Eye (tissue), 1 donor: ENCODE measurements at regions not wholly inside any gene's neighbourhood (a gene's known extent, or its start where the extent isn't known, plus 50 kb on each side); places are given as distances from the start of the nearest gene placed in this dataset.

Experiments used
- DNase-seq: peaks from one replicate; pipeline ENCODE4 v3.0.0-alpha.2; 2015

DNA sequence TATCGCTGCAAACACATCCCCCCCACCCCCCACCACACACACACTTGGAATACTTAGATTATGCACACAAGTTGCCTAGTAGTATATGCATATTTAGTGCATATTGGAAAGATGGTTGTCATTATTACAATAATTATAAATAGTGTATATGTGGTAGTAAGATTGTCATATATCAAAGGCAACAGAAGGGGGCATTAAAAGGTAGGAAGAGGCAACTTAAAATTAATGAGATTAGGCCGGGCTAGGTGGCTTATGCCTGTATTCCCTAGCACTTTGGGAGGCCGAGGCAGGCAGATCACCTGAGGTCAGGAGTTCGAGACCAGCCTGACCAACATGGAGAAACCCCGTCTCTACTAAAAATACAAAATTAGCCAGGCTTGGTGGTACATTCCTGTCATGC, 52.1 kb downstream of the GSC start:
- no peak for DNase-seq

DNA sequence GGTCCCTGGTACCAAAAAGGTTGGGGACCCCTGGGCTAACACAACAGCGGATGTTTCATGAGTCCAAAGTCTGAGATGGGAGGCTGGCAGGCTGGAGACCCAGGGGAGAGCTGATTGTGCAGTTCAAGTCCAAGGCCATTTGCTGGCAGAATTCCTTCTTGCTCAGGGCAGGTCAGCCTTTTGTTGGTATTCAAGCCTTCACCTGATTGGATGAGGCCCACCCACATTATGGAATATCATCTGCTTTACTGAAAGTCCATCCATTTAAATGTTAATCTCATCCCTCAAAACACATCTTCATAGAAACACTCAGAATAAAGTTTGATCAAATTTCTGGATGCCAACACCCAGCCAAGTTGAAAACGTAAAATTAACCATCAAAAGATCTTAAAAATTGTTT, 52.9 kb downstream of the GSC start:
- no peak for DNase-seq

DNA sequence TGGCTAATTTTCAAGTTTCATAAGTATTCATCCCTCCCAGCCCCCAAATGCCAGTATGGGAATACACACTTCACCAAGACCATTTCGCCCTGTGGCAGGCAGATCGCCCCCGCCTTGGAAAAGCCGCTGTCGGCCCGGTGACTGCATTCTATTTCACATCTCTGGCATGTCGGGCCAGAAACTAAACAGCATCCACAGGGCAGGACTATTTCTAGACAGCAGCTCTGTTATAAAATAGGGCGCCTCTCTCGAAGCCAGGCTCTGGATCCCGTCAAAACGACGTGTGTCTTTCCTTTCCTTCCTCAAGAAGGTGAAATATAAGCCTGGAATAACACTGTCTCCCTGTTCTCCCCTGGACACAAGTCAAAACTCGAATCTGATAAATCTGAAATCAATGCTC, 56.8 kb downstream of the GSC start:
- DNase-seq: no peak

DNA sequence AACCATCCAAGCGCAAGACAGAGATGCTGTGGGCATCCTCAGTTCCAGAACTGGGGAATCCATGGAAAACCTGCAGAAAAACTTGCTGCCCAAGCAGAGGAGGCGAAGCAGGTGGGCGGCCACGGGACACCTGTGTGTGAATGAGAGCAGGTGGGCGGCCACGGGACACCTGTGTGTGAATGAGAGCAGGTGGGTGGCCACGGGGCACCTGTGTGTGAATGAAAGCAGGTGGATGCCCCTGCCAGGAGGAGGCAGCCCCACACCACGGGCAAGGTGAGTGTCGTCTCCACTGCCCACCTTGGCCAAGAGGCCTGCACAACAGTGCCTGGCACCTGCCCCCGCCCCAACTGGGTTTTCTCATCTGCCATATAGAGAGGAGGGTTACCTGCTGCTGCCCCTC, 59.2 kb downstream of the GSC start:
- no peak for DNase-seq

DNA sequence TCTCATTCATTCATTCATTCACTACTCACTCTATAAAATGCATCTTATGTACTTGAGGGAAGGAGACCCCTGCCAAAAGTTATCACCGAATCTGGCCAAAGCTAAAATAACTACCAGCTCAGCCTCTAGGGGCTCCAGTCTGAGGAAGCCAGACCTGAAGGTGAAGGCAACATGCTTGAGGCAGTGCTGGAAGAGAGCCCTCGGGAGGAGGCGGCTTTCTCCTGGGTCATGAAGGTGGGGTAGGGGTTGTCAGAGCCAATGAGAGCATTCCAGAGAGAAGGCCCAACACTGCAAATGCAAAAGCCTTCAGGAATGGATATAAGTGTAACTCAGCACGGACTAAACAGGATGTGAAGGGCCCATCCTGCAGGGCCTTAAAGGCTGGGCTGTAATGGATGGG, 62.4 kb downstream of the GSC start:
- DNase-seq: no peak

DNA sequence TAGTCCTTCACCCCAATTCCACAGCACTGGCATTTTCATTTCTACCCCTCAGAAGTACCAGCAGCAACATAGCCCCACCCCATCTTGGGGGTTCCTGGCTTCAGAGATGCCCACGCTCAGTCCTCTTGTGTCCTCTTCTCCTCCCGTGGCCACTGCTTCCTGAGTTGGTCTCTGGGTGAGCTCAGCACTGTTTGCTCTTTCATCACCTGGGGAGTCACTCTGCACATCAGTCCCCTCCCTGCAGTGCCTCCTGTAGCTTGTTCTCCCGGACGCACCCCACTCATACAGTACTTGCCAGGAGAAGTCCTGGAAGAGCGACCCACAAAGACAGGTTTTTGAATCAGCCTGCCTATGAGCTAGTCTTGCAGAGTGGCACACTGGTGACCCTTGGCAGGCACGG, 63.8 kb downstream of the GSC start:
- DNase-seq: no peak

DNA sequence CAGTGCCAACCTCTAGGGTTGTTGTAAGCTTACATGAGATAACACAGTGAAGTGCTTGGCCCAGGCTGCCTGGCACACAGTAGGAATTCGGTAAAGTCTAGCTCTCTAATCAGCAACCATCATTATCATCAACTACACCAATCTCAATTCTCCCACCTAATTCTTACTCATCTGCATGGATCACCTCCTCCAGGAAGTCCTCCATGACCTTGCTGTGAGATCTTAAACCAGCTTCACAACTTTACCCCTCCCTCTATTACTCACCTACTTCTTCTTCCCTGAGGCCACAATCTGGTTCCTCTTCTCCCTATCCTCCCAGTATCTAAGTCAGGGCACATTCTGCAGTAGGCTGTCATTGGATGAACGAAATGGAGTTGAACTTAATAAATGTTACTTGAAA, 67.3 kb downstream of the GSC start:
- no peak for DNase-seq

DNA sequence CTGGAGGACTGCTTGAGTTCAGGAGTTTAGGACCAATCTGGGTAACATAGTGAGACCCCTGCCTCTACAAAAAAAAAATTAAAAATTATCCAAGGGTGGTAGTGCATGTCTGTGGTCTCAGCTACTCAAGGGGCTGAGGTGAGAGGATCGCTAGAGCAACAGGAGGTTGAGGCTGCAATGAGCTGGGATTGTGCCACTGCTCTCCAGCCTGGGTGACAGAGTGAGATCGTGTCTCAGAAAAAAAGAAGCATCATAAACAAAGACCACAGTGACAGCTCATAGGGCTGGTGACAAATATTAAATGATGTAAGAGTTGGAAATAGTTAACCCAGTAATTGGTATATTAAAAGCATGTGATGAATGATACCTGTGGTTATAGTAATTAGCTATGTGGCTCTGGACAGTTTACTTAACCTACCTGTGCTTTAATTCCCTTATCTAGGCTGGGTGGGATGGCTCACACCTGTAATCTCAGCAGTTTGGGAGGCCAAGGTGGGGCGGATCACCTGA, 68.0 kb downstream of the GSC start:
- no peak for DNase-seq

DNA sequence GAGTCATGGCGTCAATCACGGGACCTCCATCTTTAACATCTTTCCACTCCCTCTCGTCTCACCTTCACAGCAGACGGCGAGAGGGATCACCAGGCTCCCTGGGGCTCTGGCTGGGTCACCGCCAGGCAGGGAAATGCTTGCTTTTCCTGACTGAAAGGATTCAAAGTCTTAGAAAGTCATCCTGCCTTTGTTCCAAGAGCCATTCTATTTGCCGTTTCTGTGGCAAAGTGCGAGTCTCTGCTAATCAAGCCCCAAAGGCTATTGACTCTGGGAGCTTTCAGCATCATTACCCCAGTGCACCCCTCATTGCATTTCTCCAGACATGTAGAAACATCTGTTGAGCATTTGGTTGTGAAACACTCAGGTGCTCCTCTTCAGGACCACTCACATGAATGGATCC, 69.6 kb downstream of the GSC start:
- DNase-seq: no peak

DNA sequence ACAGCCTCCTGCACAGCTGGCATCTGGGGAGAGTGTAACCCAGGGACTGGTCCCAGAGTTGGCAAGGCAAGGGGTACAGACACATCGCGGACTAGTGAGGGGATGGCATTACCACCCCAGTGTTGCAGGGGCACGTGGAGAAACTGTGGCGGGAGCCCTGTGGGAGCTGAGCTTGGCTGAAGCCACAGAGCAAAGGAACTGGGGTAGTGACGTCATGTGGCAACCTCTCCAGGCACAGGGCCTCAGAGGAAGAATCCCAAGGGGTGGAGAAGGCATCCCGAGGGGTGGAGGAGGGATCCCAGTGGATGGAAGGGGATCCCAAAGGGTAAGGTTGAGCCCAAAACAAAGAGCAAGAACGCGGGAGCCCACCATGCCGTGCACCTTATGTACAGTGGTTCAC, 70.1 kb downstream of the GSC start:
- DNase-seq: no peak

DNA sequence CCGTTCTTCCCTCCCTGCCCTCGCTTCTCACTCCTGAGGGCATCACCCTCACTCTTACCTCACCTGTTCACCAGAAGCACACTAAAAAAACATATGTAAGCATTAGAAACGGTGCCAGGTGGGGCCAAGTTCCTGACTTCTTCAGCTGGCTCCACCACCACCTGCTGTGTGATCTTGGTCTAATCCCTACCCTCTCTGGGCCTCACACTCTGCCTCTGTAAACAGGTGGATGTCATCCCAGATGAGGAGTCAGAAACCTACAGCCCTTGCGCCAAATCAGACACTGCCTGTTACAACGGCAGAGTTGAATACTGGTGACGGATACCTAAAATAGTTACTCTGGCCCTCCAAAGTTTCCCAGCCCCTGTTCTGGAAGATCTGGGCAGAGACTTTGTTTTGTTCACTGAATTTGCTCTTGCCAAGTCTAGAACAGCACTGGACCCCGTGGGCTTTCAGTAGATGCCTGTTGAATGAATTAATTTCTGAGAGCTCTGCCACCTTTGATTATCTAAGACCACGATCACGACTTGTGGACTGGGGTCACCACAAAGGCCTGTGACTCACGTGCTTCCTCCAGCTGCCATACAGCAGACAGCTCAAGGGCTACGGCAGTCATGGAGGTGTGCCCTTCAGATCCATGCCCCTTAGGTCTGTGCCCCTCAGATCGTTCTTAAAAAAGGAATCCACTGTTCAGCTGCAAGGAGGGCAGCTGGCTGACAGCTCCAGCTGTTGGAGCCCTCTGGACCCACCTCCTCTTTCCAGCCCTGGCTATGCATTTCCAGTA, 71.9 kb downstream of the GSC start:
- DNase-seq: no peak

DNA sequence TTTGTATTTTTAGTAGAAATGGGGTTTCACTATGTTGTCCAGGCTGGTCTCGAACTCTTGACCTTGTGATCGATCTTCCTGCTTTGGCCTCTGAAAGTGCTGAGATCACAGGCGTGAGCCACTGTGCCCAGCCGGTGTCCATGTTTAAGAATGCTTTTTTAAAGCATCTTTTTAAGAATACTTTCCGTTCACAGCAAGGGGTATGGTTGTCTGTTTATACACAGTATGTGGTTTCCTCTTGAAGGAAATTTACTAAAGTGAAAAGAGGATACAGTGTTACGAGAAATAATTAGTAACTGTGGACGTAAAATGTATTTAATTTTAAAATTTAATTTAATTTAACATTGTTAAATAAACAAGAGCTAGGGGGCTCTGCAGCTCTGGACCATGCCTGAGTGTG, 73.4 kb downstream of the GSC start:
- DNase-seq: no peak

DNA sequence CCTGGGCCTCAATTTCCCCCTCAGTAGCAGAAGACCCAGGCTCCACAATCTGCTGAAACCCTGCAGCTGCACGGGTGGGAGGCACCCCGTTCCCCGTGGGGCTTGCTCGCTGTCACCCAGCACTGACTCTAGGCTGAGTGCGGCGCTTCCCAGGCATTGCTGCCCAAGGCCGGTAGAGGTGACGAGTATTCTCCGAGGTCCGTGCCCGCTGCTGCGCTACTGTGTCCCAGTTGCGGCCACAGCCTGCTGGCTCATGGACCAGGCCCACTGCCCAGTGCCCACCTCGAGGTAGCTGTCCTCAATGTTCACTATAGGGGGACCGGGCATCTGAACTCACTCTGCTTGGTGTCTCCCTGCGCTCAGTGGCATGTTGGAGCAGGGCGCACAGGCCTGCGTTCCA, 74.7 kb downstream of the GSC start:
- no peak for DNase-seq

DNA sequence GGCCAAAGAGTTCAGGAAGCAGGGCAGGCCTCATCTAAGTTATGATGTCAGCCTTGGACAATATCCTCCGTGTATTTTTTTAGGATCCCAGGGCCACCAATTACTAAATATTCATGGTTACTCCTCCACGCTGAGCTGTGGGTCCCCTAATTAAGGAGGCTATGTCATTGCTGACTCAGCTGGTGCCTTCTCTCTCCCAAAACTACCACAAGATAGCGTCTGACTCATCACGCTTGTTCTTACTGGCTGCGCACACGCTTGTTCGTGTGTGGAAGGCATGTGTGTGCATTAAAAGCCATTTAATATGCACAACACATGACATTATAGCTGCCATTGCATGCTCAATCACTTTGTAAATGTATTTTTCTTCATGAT, 78.3 kb downstream of the GSC start:
- DNase-seq: no peak

DNA sequence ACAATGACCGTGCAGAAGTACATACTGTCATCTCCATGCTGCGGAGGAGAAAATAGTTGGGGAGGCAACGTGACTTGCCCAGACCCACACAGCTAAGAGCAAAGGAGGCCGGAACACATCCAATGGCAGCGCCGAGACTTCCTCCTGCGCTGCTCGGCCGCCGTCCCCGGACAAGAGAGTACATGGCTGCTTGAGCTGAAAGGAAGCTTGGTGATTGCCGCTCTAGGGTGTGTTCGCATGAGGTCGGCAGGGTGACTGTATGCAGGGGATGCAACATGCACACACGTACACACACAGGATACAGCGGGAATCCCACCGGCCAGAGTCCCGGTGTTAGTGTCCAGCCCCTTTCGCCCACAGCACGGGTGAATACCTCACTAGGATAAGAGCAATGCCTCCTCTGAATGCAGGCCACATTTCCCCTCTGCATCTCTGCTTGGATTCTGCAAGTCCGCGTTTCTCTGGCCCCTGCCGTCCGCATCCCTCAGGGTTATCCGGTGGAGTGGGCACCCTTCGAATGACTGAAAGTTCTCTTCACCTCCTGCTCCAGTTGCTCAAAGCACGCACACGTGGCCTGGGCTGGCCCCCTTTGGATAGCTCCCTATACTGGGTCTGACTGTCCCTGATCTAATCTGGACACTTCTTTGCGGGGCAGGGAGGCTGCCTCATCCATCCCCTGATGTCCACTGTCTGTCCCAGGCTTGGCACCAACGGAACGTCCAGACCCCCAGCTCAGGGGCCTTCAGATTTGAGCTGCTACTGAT, 78.8 kb downstream of the GSC start:
- no peak for DNase-seq

DNA sequence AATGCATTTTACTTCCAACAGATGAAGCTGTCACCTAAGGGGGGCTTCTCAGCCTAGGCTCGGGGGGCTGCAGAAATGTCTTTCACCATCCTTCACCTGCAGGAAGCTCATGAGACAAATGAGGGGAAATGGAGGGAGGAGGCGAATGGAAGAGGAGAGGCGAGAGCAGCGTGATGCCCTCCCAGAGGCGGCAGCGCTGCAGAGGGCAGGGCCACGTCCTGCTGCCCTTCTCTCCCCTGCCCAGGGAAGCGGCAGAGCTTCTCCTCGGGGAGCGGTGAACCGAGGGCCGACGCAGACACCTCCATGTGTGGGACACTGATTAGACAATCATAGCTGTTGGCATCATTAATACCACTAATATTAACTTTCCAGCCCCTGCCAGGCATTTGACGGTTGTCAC, 78.3 kb downstream of the SERPINA3 start:
- no peak for DNase-seq

DNA sequence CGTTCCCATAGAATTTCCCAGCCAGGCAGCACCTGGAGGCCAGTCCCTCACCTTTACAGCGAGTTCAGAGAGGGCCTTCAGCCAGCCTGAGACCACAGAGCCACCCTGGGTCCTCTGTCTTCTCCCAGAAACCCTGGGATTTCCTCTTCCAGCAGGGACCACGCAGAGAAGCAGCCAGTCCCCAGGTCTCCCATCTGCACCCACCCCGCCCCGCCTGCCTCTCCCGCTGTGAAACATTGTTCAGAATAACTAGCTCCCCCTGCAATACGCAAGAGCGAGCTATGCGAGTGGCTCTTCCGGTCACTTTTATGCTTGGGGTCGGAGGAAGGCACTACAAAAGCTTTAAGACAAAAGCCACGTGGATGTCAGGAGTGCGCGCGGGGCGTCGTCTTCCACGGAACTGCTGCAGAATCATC, 77.8 kb downstream of the SERPINA3 start:
- DNase-seq: no peak

DNA sequence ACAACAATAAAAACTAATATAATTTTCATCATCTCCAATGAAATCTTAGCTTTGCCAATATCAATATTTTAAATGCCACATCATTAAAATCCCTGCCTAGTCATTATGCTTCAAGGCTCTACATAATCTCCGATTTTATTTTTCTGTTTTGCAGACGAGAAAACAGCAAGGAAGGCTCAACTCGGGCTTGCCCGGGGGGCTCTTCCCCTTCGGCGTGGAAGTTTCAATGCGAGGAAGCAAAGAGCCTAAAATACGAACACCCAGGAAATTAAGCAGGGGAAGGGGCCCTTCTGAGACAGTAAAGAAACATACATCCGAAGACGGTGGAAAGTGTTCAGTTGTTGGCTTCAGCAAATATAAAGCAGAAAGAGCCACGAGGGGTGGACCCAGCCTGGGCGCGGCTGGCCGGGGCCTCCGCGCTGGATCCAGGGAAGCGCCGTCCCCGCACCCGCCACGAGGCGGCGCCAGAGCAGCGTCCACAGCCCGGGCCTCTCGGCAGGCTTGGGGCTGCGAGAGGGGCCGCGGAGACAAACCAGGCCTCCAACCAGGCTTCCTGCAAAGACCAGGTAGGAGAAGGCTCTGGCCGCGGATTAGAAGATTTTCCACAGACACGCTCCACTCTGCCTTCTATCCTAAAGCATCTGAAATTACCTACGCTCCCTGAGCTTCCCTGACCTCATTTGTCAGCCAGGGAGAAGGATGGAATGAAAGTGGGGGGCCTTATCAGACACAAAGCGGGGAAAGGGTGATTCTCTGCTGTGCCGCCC, 77.2 kb downstream of the SERPINA3 start:
- DNase-seq: peak; percentile 88

DNA sequence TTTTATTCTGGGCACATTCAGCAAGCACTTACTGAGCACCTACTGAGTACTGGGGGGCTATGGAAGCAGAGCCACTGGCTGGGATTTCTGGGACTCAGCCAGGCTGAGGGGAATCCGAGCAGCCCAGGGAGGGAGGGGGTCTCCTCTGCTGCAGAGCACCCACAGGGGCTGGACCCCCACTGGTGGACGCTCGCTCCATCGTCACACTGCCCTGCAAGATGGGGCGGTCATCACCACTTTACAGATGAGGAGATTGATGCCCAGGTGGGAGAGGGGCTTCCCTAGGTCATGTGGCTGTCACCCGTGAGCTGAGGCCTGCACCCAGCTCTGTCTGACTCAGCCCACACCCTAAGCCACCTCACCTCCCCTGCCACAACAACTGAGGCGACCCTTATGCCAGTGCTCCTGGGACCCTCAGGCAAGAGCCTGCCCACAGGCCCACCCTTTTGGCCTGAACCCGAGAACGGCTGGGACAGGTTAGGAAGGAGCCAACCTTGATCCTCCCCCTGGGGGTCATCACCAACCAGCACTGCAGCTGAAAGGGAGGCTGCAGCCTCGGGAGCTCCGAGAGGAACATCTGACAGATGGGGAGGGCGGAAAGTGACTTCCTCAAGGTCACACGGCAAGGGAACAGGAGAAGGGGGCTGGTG, 74.4 kb downstream of the SERPINA3 start:
- no peak for DNase-seq

DNA sequence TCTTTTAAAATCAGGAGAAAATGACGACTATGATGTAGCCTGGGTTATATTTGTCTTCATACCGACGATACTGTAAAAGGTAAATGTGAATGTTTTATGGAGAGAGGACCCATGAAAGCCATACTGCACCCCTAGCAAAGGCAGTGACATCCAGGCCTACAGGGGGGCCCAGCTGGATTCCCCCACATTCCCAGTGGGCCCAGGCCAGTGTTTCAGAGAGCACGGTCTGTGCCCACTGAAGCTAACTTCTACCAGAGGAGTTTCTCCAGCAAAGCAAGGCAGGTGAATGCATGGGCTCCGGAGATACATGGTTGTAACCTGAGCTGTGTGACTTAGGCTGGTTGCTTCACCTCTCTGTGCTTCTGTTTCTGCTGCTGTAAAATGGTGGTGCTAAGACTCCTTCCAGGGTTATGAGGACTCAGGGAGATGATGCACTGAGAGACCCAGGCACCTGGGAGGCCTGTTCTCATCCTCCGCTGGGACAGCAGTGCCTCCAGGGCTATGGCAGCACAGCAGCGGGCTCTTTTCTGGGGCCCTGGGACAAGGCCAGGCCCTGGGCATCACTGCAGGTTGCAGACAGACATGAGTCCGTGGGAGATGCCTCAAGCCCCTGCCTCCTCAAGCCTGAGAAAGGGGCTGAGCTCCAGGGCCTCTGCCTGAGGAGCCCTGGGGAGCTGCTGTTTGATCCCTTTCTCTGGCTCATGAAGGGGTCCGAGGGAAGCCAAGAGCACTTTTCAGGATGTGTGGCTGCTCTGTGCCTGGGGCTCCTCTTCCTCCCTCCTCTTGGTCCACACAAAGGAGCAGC, 73.7 kb downstream of the SERPINA3 start:
- no peak for DNase-seq

DNA sequence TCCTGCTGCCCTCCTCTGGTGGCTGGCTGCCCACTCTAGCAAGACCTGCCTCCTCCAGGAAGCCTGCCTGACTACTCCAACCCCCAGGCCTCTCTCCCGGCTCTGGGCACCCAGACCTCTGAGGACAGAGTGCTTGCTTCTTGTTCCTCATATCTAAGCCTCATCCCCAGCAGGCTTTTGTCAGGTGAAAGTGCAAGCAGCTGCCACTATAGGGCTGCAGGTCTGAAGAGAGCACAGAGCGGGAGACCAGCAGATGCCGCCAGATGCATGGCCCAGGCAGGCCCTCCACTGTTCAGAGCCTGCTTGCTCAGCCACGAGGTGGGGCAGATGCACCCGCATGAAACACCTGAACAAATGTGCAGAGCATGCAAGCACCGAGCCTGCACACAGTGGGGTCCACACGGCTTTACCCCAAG, 73.0 kb downstream of the SERPINA3 start:
- DNase-seq: no peak

DNA sequence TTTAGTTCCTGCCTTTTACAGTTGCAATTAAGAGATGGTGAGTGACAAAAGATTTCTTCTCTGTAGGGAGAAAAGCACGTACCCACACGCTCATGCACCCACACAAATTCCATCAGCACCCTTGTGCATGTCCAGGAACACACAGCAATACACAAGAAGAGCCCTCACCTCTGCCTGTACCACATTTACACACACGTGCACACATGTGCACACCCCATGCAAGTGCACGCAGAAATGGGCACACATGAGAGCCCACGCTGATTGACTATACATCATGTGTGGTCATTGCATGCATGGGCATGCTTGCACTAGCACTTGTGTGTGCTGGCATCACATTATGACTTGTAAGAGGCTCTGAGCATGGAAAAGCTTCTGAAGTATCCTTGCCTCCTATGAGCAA, 70.5 kb downstream of the SERPINA3 start:
- no peak for DNase-seq
